ENCODE measurements at regions not wholly inside any gene's neighbourhood (a gene's known extent, or its start where the extent isn't known, plus 50 kb on each side); places are given as distances from the start of the nearest gene placed in this dataset.
"Not testable (repeated sequence)": the region's sequence is repeated elsewhere in the genome, so short reads cannot be mapped to it uniquely, and the experiment has no call there.

DNA sequence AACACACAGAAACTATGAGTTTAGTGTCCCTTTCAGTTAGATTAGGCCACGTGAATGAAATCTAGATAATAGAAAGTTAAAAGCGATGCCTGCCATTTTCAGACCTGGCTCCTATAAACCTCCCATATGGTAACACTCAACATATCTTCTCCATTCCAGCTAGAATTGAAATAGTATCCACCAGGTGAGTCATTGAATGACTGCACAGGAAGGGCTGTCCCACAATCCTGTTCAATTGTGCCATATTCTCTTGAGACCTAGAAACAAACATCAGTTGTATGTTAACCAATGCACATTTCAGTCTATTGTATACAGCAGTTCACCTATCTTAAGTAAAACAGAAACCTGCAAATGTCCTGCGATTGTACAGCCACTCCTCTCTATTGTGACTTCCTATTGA, 659.3 kb upstream of the SLIT2 start:
- DNase-seq (ENCODE audit: low spot score), result no peak

DNA sequence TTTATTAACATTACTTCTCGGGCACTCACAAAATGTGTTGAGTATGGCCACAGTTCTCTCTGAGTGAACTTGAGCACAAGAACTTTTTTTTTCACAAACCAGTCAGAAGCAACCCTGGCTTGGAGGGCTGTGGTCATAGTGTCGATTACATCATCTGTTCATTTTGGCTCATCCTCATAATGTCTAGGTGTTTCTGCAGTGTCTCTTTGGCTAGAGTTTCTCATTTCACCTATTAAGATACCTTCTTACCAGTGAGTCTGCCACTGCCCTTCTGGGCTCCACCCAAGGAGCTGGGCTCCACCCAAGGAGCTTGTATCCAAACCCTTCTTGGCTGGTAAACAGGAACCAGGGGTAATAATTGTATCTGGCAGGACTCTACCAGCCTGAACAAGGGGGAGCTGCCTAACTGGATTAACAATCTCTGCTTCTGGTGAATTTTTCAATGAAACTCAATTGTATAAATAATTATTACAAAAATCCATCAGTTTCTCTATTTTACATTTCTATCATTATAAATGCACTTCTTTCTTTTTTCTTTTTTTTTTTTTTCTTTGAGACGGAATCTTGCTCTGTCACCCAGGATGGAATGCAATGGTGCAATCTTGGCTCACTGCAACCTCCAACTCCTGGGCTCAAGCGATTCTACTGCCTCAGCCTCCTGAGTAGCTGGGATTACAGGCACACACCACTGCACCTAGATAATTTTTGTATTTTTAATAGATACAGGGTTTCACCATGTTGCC, 667.7 kb upstream of the SLIT2 start:
- no peak for DNase-seq (ENCODE audit: low spot score)

DNA sequence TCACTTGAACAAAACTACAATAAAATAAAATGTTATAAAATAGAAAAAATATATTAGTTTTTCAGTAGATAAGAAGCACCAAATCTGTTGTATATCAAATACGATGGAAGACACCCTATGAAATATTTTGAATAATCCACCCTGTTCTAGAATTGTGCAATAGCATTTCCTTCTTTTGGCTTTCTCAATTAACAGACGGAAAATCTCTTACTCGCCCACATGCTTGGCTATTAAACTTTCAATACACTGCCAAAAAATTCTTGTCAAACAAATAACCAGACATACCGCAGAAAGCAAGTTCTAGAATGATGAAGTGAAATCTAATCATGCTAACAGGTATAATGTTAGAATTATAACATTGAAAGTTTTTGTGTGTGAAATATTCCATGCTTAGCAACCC, 671.6 kb upstream of the SLIT2 start:
- no peak for DNase-seq (ENCODE audit: low spot score)

DNA sequence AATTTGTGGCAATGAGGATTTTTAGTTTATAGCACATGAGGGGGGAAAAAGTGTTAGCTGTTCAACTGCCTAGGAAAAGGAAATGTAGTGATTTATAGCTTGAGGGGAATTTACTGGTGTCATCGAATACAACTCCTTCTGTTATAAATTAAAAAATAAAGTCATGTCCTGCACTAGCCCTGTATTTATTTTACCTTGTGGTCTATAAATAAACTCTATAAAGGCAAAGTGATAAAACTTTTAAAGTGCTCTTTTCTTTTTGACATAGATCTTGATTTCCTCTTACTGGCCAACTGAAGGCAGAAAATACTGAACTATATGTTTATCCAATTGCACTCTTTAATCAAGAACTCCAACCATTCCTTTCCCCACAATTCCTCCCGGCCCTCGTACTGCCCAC, 672.1 kb upstream of the SLIT2 start:
- DNase-seq (ENCODE audit: low spot score), result no peak

DNA sequence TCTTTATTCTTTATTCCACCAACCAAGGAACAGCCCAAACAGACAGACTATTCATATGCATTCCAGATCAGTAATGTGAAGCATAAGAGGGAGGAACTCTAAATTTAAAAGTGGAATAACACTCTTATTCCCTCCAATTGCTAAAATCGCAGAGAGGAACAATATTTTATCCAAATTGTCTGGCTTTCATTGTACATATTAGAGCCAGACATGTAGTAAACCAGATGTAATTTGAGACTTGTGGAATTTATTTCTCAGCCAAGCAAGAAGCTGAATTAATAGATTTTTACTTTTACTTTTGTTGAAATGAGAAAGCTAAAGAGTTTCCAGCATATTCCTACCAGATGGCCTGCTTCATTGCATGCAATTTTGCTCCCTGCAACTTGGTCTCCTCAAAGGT, 674.6 kb upstream of the SLIT2 start:
- DNase-seq (ENCODE audit: low spot score), result no peak

DNA sequence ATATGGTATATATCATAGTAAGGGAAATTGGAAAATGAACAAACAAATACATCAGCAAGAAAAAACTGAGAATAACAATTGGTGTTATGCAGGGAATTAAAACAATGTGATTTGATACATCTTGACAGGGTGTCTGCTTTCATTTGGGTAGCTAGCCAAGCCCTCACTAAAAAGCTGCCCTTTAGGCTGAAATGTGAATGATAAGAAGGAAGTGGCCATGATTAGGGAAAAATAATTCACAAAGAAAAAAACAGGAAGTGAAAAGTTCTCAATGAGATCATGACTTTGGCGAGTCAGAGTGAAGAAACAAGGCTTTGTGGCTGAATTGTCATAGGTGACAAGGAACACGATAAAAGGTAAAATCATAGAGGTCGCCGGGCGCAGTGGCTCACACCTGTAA, 675.8 kb upstream of the SLIT2 start:
- DNase-seq (ENCODE audit: low spot score), result no peak

DNA sequence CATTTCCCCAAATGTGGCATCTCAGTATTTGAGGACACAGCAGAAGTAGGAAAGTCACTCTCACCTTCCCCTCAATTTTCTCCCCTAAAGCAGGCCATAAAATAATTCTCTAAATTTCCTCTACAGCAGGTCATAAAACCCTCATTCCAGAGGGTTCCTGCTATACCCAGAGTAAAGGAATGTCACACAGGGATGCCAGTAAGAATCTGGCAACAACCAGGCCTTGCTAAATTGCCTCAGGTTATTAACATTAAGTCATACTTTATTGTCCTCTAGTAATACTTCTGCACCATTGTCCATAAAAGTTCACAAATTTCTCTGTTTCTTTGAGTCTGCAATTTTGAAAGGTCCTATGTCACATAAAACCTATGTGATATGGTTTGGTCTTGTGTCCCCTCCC, 685.7 kb upstream of the SLIT2 start:
- no peak for DNase-seq (ENCODE audit: low spot score)

DNA sequence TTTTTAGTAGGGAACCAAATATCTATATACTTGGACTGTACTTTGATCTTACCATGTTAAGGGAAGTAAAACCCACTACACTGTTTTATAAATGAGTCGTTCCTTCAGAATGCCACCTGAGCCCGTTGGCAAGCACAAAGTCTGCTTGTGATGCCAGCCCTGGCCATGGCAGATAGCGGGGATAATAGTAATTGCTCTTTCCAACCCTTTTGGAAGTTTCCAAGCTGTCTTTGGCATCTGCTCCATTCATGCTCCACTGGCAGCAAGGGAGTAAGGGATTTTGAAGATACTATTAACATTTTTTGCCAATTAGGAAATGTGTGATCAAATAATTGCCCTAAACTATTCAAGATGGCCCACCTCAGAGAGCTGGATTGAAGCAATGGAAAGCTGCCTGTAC, 689.2 kb upstream of the SLIT2 start:
- DNase-seq (ENCODE audit: low spot score), result no peak

DNA sequence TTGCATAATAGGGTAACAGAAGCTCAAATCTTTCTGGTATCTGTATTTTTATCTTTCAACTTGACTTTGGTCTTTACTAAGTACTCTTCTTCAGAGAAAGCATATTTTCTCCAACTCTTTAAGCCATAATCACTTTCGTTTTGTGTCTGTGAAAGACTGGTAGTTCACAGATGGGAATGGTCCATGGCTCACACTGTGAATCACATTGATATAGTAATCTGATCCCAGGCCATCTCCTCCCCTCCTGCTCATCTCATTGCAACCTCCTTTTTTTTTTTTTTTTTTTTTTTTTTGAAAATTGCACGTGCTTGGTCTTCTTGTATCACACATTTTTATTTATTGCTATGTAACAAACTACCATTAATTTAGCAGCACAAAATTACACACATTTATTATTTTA, 694.5 kb upstream of the SLIT2 start:
- DNase-seq (ENCODE audit: low spot score), result no peak

DNA sequence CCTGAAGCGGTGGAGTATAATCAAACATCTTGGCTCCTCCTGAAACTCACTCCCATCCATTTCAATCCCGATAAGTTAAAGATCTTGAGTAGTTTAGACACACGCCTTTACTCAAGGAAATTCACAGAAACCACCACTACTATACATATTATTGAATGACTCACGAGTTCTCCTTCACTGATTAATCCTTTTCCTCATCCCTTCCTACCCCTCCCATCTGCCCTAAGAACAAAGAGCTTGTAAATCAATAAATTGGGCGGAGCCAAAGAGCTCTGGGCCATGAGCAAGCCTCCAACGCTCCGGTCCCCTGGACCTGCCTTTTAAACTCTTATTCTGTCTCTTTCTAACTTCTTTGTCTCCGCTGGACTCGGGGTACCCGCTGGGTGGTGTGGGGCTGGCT, 695.4 kb upstream of the SLIT2 start:
- not testable (repeated sequence) for DNase-seq (ENCODE audit: low spot score)

DNA sequence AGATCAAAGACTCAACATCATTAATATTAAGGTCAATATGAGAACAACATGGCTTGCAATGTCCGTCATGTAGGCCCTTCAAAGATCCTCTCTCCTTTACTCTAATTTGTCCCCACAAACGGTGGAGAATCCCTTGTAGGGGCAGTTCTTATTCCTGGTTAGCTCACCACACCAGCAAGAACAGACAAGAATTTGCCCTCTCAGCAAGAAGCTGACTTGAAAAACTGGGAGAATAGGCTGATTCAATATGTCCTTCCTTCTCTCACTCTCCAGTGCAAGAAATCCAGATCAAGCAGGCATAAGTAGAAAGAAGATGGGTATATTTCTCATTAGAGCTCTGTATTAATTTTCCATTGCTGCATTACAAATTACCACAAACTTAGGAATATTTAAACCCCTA, 704.2 kb upstream of the SLIT2 start:
- no peak for DNase-seq (ENCODE audit: low spot score)

DNA sequence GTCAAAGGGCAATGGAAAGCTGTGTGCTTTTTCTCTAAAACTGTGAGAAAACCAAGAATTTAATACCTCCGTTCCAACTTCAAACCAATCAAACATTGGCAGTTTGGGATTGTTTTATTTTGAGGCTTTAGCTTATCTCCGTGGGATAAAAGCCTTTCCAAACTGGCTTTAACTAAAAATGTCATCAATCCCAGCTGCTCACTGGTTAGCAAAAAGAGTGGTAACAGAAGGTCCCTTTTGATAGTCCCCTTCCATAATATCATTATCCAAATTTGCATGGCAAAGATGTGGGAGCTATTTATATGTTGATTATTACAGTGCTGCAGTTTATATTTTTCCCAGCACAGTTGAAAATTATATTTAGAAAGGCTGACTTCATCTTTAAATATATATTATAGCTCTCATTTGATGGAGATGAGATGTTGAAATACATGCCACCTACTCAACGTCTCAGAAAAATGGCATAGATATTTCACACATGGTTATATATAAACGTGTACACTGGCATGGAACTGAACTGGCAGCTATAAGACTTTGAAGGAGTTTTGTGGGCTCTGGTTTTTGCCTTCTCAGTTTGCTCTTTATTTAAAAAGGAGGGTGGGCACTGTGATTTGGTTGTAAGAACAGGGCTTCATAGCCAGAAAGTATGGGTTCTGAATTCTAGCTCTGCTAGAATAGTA, 707.1 kb upstream of the SLIT2 start:
- DNase-seq (ENCODE audit: low spot score), result no peak

DNA sequence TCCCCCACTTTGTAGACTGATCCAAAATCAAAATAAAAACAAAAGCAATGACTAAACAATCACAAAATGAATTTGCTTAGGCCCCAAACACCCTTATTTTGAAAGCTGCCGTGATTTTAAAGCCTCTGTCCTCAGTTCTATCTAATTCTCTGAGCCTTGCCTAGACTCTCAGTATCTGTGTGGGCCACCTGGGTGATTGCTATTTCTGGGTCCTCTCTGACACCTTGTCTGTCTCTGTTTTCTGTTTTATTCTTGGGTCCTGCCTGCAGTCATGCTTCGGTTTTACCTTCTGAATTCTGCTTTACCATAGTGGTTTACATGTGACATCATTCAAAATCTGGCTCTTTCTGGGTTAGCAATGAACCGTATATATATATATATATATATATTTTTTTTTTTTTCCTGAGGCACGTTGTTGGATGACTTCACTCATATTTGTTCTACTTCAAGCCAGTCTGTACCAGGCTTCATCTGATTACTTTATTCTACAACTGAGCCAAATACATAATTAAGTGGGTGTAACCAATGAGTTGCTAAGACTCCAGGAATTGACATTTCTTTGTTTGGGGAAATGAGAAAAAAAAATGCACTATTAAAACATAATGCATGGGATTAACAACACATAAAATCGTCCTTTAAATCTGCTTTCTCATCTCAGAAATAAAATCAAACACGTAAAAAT, 710.7 kb upstream of the SLIT2 start:
- DNase-seq (ENCODE audit: low spot score), result no peak

DNA sequence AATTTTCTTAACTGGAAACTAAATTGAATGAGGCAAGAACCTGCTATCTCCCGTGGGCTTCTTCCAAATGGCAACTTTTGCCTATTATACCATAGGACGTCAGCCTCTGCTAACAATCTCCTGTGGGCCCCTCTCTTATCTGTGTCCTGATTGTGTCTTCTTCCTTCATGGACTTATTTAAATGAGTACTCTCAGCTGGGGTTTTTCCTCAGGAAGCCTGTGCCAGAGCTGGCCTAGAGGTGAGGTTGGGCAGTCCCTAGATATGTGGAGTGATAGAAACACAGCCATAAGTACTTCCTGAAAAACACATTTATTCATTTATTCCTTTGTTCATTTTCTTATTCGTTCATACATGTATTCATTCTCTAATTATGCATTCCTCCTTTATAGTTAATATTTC, 712.5 kb upstream of the SLIT2 start:
- DNase-seq (ENCODE audit: low spot score), result no peak

DNA sequence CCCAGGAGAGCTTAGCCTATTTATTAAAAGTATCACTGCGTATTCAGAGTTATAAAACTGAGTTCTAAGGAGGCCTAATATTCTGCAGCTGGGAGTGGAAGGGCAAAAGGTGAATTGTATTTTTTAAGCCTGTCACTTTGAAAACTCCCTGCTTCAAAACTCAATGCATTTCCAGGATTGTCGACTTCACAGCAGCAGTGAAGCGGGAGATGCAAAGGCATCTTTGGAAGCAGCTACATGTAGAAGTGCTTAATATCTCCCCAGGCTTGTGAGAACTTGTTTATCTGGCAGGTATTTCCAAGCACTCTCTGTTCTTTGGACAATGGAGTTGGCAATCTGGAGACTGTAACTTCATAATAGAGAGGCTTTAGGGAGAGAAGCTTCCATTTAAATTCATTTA, 717.5 kb upstream of the SLIT2 start:
- no peak for DNase-seq (ENCODE audit: low spot score)

DNA sequence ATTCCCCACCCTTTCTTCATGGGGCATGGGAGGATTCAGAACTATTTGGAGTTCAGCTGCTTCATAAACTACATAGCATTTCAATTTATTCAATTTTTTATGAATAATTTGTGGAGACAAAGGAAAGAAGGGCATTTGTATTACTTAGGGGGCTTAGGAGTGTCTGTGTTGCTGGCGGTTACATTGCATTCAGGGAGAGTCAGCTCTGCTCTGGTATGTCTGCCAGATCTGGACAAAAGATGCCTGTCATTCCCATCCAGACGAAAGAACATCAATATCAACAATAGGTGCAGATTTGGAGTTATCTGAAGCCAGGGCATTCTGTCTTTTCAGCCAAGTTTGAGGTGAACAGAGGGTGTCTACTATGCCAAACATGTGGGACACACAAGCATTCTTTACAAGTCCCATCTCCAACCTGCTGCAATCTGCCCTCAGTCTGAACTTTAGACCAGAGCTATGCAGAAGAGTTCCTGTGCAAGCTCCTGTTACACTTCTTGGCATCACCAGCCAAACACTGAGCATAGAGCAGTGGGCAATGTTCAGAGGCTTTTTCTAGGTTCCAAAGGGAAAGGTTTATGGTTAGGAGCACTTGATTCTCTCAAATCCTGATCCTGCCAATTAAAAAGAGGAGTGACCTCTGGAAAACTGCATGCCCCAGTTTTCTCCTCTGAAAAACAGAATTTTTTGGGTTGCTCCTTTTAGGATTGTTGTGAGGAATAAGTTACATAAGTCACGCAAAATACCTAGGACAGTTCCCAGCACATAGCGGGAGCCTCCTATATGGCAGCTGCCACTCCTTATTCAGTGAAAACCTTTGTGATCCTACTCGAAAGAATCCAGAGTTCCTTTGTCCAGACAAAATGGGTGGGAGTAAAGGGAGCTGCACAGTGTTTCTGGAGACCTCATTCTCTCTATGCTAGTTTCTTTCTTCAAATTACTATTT, 719.5 kb upstream of the SLIT2 start:
- DNase-seq (ENCODE audit: low spot score), result no peak

DNA sequence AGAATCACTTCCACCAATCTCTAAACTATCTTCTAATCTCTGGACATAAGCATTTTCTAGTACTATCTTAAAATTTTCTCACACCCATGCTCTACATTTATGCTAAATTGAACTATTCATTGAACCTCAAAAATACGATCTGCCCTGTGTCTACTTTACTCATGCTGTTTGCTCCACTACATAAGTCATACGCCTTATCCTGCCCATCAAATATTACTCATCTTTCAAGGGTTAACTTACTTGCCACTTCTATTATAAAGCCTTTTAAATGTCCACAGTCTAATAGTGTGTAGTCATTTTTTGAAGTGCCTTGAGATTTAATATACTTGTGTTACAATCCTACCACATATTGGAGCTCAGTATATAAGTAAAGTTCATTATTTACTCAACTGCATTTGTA, 727.7 kb upstream of the SLIT2 start:
- DNase-seq (ENCODE audit: low spot score), result no peak

DNA sequence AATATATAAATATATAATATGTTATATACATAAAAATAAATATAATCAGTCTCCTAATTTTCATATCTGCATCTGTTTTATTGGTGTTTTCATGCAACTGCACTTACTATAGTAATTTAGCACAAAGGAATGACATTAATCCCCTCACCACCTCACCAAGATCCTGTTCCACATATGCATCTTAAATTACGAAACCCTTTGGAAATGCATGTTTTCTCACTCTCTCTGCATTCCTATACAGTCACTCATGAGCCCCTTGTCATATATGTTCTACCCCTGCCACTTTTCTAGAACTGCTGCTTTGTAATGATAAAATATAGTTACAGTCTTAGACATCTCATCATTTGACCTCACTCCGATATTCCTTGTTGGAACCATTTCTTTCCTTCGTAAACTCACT, 728.7 kb upstream of the SLIT2 start:
- DNase-seq (ENCODE audit: low spot score), result no peak

DNA sequence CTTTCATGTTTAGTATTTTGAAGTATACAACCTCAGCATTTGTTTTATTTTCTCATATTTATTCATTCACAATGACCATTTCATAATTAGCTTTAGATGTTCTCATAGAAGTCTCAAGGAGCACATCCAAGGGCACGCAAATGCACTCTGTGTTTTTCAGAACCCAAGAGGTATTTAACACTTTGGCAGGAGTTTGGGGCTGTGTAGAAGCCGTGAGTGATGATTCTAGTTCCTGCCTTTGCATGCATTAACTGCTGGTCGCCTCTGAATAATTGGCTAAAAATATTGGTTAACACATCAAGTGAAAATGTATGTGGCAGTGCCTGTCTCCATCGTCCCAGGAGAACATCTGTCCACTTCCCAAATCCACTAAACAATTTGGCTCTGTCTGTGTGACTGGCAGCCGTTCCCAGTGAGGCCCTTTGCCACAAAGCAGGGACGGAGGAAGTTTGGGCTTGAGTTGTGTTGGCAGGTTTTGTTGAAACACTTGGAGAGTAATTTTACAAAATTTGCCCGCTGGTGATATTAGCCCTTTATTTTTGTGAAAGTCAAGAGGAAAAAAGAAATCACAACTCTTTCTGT, 730.7 kb upstream of the SLIT2 start:
- DNase-seq (ENCODE audit: low spot score), result no peak

DNA sequence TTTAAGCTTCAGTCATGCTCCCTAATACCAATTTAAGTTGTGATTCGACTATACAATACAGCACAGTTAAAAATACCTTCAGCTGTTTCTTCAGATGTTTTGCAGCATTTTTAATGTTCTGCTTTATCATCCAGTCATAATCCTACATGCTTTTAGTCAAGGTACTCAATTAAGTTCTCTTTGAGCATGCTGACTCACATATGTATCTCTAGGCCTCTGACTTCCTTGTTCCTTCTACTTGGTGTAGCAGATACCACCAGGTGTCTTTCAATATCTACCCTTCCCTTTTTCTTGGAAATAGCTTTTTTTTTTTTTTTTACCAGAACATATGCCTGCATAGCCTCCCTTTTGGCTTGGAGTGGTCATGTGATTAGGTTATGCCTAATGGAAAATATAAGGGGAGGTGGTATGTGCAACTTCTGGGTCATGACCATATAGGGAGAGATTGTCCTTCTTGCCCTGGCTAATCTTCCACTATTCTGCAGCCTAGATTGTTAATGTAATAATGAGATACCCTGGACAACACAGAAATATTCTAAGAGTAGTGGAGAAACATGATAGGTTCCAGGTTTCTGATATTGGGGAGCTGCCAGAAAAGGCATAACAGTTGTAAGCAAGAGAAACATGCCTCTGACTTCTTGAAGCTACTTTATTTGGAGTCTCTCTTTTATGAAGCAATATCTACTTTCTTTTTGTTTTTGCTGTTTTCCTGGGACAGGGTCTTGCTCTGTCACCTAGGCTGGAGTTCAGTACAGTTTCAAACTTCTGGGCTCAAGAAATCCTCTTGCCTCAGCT, 737.2 kb upstream of the SLIT2 start:
- no peak for DNase-seq (ENCODE audit: low spot score)

DNA sequence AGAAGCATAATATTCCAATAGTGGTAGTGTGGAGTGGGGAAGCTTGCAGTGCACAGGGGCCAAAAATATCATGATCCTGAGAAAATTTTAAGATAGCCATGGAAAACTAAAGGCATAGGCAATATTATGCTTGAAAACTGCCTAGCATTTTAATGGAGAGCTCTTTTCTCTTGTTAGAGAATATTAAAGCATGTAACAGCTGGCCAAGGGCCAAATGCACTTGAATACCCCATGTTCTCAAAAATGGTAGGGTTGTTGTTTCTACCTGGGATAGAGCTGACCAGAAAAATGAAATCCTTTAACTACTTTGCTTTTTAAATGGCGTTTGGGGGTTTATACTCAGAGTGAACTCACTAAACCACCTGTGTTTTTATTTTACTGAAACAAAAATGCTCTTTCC, 739.6 kb upstream of the SLIT2 start:
- no peak for DNase-seq (ENCODE audit: low spot score)

All from HuH-7.5 (cell line).